Mucosa of rectum (tissue), 2 donors: ENCODE measurements at regions not wholly inside any gene's neighbourhood (a gene's known extent, or its start where the extent isn't known, plus 50 kb on each side); places are given as distances from the start of the nearest gene placed in this dataset.

Experiments
- H3K27ac ChIP-seq, 2 donors: one replicate each; pipeline ENCODE4 v1.7.0; 2013; ENCODE audit warnings: inconsistent platforms in 2 of 2, low read depth in 2 of 2, low read length in 2 of 2
- H3K27me3 ChIP-seq, 2 donors: one replicate each; pipeline ENCODE4 v1.7.0; 2013; ENCODE audit warnings: low read length in 2 of 2; ENCODE audit not compliant: control insufficient read depth in 2 of 2, insufficient read depth in 2 of 2
- H3K36me3 ChIP-seq, 2 donors: one replicate each; pipeline ENCODE4 v1.7.0; 2013; ENCODE audit warnings: low read length in 2 of 2; ENCODE audit not compliant: control insufficient read depth in 2 of 2, insufficient read depth in 2 of 2
- H3K4me1 ChIP-seq, 2 donors: one replicate each; pipeline ENCODE4 v1.7.0; 2013; ENCODE audit warnings: low read length in 2 of 2, mild to moderate bottlenecking in 1 of 2; ENCODE audit not compliant: control insufficient read depth in 2 of 2, insufficient read depth in 2 of 2
- H3K4me3 ChIP-seq, 2 donors: one replicate each; pipeline ENCODE4 v1.7.0; 2013; ENCODE audit warnings: low read length in 2 of 2
- H3K9ac ChIP-seq, 2 donors: one replicate each; pipeline ENCODE4 v1.7.0; 2013; ENCODE audit warnings: low read length in 2 of 2, low read depth in 1 of 2, mild to moderate bottlenecking in 1 of 2
- H3K9me3 ChIP-seq, 2 donors: one replicate each; pipeline ENCODE4 v1.7.0; 2013; ENCODE audit warnings: low read length in 2 of 2; ENCODE audit not compliant: control insufficient read depth in 2 of 2
- donor health status: healthy.
- donor health status: Normal muscosa, but diverticular disease.

DNA sequence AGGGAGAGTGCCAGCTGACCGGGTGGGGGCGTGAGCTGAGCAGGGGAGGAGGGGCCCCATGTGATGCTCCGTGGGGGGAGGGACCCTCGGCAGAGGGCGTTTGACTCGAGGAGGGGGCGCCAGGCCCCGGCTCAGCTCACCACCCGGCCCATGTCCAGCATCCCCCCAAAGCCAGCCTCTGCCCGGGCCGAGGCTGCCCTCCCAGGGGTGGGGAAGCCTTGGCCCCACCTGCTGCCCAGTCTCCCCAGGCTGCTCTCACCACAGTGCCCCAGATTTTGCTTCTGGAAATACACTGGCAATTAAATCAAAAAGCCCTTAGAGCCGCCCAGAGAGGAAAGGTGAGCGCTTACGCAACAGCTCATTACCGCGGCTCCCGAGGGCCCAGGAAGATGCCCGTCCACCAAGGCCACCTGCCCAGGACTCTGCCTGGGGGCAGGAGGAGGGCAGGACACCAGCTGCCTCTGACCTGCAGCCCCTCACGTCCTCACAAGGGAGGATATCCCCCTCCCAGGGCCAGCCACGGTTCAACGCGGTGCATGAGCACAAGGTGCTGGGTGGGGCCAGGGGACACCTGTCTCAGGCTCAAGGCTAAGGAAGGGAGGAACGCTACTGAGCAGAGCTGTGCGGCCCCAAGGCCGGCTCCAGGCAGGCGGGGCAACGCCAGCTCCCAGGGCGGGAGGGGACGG is 70.0 kb upstream of the INPP5A start:
- Histone ChIP-seq H3K9ac (peak overlapping the region; percentile 47 to 66), H3K36me3 (no peaks in the 10 kb centered on the region), H3K4me3 (peak overlapping the region; percentile 59 to 65), H3K4me1 (peaks cover 22 to 35% of the 10 kb centered on the region in 2 donors), H3K9me3 (no peaks in the 10 kb centered on the region), H3K27ac (peak overlapping the region; percentile 76 to 84), H3K27me3 (no peaks in the 10 kb centered on the region)

GRCh38 chr10:132468216-132468615 is 69.4 kb upstream of the INPP5A start:
- Histone ChIP-seq H3K9ac (peak overlapping the region in 1 of 2 donors; percentile 66), H3K36me3 (no peaks in the 10 kb centered on the region), H3K27ac (peak overlapping the region; percentile 76 to 84), H3K27me3 (no peaks in the 10 kb centered on the region), H3K9me3 (no peaks in the 10 kb centered on the region), H3K4me3 (peak overlapping the region in 1 of 2 donors; percentile 65), H3K4me1 (peaks cover 19 to 35% of the 10 kb centered on the region in 2 donors)

DNA sequence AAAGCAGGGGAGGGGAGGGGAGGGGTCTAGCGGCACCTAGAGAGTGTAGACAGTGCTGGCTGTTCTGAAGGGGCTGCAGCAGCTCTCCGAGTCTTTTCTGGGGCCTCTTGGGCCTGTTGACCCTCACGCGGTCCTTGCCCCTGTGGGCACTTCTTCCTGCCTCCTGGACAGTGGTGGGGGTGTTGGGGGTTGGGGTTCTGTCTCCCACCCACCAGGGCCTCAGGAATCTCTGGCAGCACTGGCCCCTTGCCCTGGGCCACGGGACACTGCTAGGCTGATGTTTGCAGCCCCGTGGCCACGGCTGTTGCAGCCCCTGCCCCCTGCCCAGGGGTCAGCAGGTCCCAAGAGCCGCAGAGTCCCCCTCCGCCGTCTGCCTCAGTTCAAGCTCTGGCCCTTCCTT is 68.9 kb upstream of the INPP5A start:
- Histone ChIP-seq H3K36me3 (no peaks in the 10 kb centered on the region), H3K4me3 (no peak overlapping the region), H3K27ac (no peak overlapping the region), H3K9ac (no peak overlapping the region), H3K9me3 (no peaks in the 10 kb centered on the region), H3K4me1 (peaks cover 19 to 35% of the 10 kb centered on the region in 2 donors), H3K27me3 (no peaks in the 10 kb centered on the region)

GRCh38 chr10:132469197-132469884 is 68.2 kb upstream of the INPP5A start:
- Histone ChIP-seq H3K36me3 (no peaks in the 10 kb centered on the region), H3K9me3 (no peaks in the 10 kb centered on the region), H3K4me1 (peaks cover 16 to 29% of the 10 kb centered on the region in 2 donors), H3K27me3 (no peaks in the 10 kb centered on the region), H3K27ac (peak overlapping the region; percentile 15 to 32), H3K4me3 (no peak overlapping the region), H3K9ac (no peak overlapping the region)

- Histone ChIP-seq H3K4me3 (no peak overlapping the region), H3K27me3 (no peaks in the 10 kb centered on the region), H3K9ac (no peak overlapping the region), H3K27ac (no peak overlapping the region), H3K9me3 (no peaks in the 10 kb centered on the region), H3K4me1 (peaks cover 11 to 17% of the 10 kb centered on the region in 2 donors), H3K36me3 (no peaks in the 10 kb centered on the region)
Measured at GRCh38 chr10:132470410-132471124, 67.0 kb upstream of the INPP5A start.

- Histone ChIP-seq H3K27ac (no peak overlapping the region), H3K9me3 (no peaks in the 10 kb centered on the region), H3K36me3 (no peaks in the 10 kb centered on the region), H3K27me3 (no peaks in the 10 kb centered on the region), H3K4me3 (no peak overlapping the region), H3K4me1 (peaks cover 10 to 16% of the 10 kb centered on the region in 2 donors), H3K9ac (no peak overlapping the region)
Measured at GRCh38 chr10:132471125-132471451, 66.5 kb upstream of the INPP5A start.

DNA sequence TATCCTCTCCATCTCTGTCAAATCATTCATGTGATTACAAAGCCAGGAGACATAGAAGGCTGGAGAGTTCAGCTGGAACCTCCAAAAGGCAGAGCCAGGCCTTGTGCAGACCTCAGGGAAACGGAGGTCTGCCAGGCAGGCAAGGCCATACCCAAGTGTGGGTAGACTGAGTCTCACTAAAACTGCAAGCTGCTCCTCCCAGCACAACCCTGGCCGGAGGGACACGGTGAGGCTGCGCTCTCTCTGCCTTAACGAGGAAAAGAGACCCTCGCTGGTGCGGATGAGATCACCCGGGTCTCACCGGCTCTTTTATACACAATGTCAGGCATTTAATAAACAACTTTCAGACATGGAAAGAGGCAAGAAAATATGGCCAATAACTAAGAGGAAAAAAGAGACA is 66.1 kb upstream of the INPP5A start:
- Histone ChIP-seq H3K27me3 (no peaks in the 10 kb centered on the region), H3K27ac (no peak overlapping the region)

GRCh38 chr10:132475086-132475485 is 62.5 kb upstream of the INPP5A start:
- H3K9ac ChIP-seq: no peak overlapping the region
- no peak overlapping the region for H3K4me3 ChIP-seq
- H3K4me1 ChIP-seq: no peaks in the 10 kb centered on the region
- H3K36me3 ChIP-seq: no peaks in the 10 kb centered on the region
- H3K27me3 ChIP-seq: peaks cover 3 to 6% of the 10 kb centered on the region in 2 donors
- H3K27ac ChIP-seq: no peak overlapping the region
- H3K9me3 ChIP-seq: no peaks in the 10 kb centered on the region

More for the DNA sequence above, 66.1 kb upstream of the INPP5A start:
- H3K9ac ChIP-seq: no peak overlapping the region
- no peaks in the 10 kb centered on the region for H3K9me3 ChIP-seq
- H3K4me3 ChIP-seq: no peak overlapping the region
- H3K36me3 ChIP-seq: no peaks in the 10 kb centered on the region
- H3K4me1 ChIP-seq: peaks cover 10 to 16% of the 10 kb centered on the region in 2 donors

- Histone ChIP-seq H3K36me3 (no peaks in the 10 kb centered on the region), H3K4me1 (no peaks in the 10 kb centered on the region), H3K9me3 (no peaks in the 10 kb centered on the region), H3K9ac (no peak overlapping the region), H3K27ac (no peak overlapping the region), H3K27me3 (peaks cover 3 to 6% of the 10 kb centered on the region in 2 donors), H3K4me3 (no peak overlapping the region)
Measured at GRCh38 chr10:132476146-132477065, 61.2 kb upstream of the INPP5A start.
